ENCODE measurements at regions not wholly inside any gene's neighbourhood (a gene's known extent, or its start where the extent isn't known, plus 50 kb on each side); places are given as distances from the start of the nearest gene placed in this dataset.

- no peaks in the 10 kb centered on the region for H3K79me2 ChIP-seq (ENCODE audit: insufficient read depth, low read length)
- TF ChIP-seq EZH2 (IDR thresholded peaks at IDR 0.05; ENCODE audit: borderline replicate concordance, low read depth, low read length, severe bottlenecking) (no peak), CTCF (IDR thresholded peaks at IDR 0.05; ENCODE audit: borderline replicate concordance, extremely low read depth, low read length, poor library complexity, severe bottlenecking) (no peak)
- no peak overlapping the region for H3K9ac ChIP-seq (ENCODE audit: low read depth, low read length)
- no peak overlapping the region for H2AFZ ChIP-seq (ENCODE audit: low read depth, low read length)
- H3K27ac ChIP-seq (ENCODE audit: low read length): no peak overlapping the region
- H3K9me3 ChIP-seq (ENCODE audit: insufficient read depth, low read length, severe bottlenecking): no peaks in the 10 kb centered on the region
- DNase-seq (no peak), ATAC-seq (ENCODE audit: insufficient read depth, low read depth) (no peak)
- no peaks in the 10 kb centered on the region for H3K36me3 ChIP-seq (ENCODE audit: insufficient read depth, low read length)
- H3K4me2 ChIP-seq (ENCODE audit: insufficient read depth, low read length): no peak overlapping the region
- H3K4me1 ChIP-seq (ENCODE audit: insufficient read depth, low read length): no peaks in the 10 kb centered on the region
- H4K20me1 ChIP-seq (ENCODE audit: insufficient read depth, low read length): no peaks in the 10 kb centered on the region
- H3K4me3 ChIP-seq (ENCODE audit: low read depth in 1 of 2, low read length in 2 of 2): no peak overlapping the region
- H3K27me3 ChIP-seq (ENCODE audit: insufficient read depth, low read length, poor library complexity): peaks cover 3% of the 10 kb centered on the region
These were observed 316.4 kb downstream of the ZNF621 start for GRCh38 chr3:40841131-40841530.

GRCh38 chr3:40841570-40842109 lies 316.9 kb downstream of the ZNF621 start:
- H3K9ac ChIP-seq (ENCODE audit: low read depth, low read length): no peak overlapping the region
- no peaks in the 10 kb centered on the region for H3K4me1 ChIP-seq (ENCODE audit: insufficient read depth, low read length)
- ATAC-seq (ENCODE audit: insufficient read depth, low read depth) (no peak), DNase-seq (no peak)
- H3K4me3 ChIP-seq (ENCODE audit: low read depth in 1 of 2, low read length in 2 of 2): no peak overlapping the region
- no peaks in the 10 kb centered on the region for H4K20me1 ChIP-seq (ENCODE audit: insufficient read depth, low read length)
- TF ChIP-seq EZH2 (IDR thresholded peaks at IDR 0.05; ENCODE audit: borderline replicate concordance, low read depth, low read length, severe bottlenecking): no peak
- TF ChIP-seq CTCF (IDR thresholded peaks at IDR 0.05; ENCODE audit: borderline replicate concordance, extremely low read depth, low read length, poor library complexity, severe bottlenecking): no peak
- no peak overlapping the region for H2AFZ ChIP-seq (ENCODE audit: low read depth, low read length)
- no peaks in the 10 kb centered on the region for H3K9me3 ChIP-seq (ENCODE audit: insufficient read depth, low read length, severe bottlenecking)
- no peaks in the 10 kb centered on the region for H3K36me3 ChIP-seq (ENCODE audit: insufficient read depth, low read length)
- no peak overlapping the region for H3K4me2 ChIP-seq (ENCODE audit: insufficient read depth, low read length)
- H3K27ac ChIP-seq (ENCODE audit: low read length): no peak overlapping the region
- H3K27me3 ChIP-seq (ENCODE audit: insufficient read depth, low read length, poor library complexity): peaks cover 3% of the 10 kb centered on the region
- no peaks in the 10 kb centered on the region for H3K79me2 ChIP-seq (ENCODE audit: insufficient read depth, low read length)

- no peak overlapping the region for H3K4me3 ChIP-seq (ENCODE audit: low read depth in 1 of 2, low read length in 2 of 2)
- no peak overlapping the region for H3K9ac ChIP-seq (ENCODE audit: low read depth, low read length)
- H2AFZ ChIP-seq (ENCODE audit: low read depth, low read length): no peak overlapping the region
- H3K4me1 ChIP-seq (ENCODE audit: insufficient read depth, low read length): no peaks in the 10 kb centered on the region
- no peak overlapping the region for H3K4me2 ChIP-seq (ENCODE audit: insufficient read depth, low read length)
- no peak overlapping the region for H3K27ac ChIP-seq (ENCODE audit: low read length)
- H3K9me3 ChIP-seq (ENCODE audit: insufficient read depth, low read length, severe bottlenecking): no peaks in the 10 kb centered on the region
- ATAC-seq (ENCODE audit: insufficient read depth, low read depth) (no peak), DNase-seq (no peak)
- H3K79me2 ChIP-seq (ENCODE audit: insufficient read depth, low read length): no peaks in the 10 kb centered on the region
- TF ChIP-seq EZH2 (IDR thresholded peaks at IDR 0.05; ENCODE audit: borderline replicate concordance, low read depth, low read length, severe bottlenecking) (no peak), CTCF (IDR thresholded peaks at IDR 0.05; ENCODE audit: borderline replicate concordance, extremely low read depth, low read length, poor library complexity, severe bottlenecking) (no peak)
- H3K27me3 ChIP-seq (ENCODE audit: insufficient read depth, low read length, poor library complexity): no peaks in the 10 kb centered on the region
- H3K36me3 ChIP-seq (ENCODE audit: insufficient read depth, low read length): no peaks in the 10 kb centered on the region
- no peaks in the 10 kb centered on the region for H4K20me1 ChIP-seq (ENCODE audit: insufficient read depth, low read length)
These were observed 318.0 kb downstream of the ZNF621 start for GRCh38 chr3:40842714-40843113.

GRCh38 chr3:40843208-40843624 lies 318.5 kb downstream of the ZNF621 start:
- H3K79me2 ChIP-seq (ENCODE audit: insufficient read depth, low read length): no peaks in the 10 kb centered on the region
- no peak overlapping the region for H3K9ac ChIP-seq (ENCODE audit: low read depth, low read length)
- ATAC-seq (ENCODE audit: insufficient read depth, low read depth) (no peak), DNase-seq (no peak)
- H3K27me3 ChIP-seq (ENCODE audit: insufficient read depth, low read length, poor library complexity): no peaks in the 10 kb centered on the region
- no peaks in the 10 kb centered on the region for H3K9me3 ChIP-seq (ENCODE audit: insufficient read depth, low read length, severe bottlenecking)
- no peak overlapping the region for H2AFZ ChIP-seq (ENCODE audit: low read depth, low read length)
- no peak overlapping the region for H3K27ac ChIP-seq (ENCODE audit: low read length)
- no peaks in the 10 kb centered on the region for H3K4me1 ChIP-seq (ENCODE audit: insufficient read depth, low read length)
- H4K20me1 ChIP-seq (ENCODE audit: insufficient read depth, low read length): no peaks in the 10 kb centered on the region
- H3K4me3 ChIP-seq (ENCODE audit: low read depth in 1 of 2, low read length in 2 of 2): no peak overlapping the region
- TF ChIP-seq CTCF (IDR thresholded peaks at IDR 0.05; ENCODE audit: borderline replicate concordance, extremely low read depth, low read length, poor library complexity, severe bottlenecking): no peak
- TF ChIP-seq EZH2 (IDR thresholded peaks at IDR 0.05; ENCODE audit: borderline replicate concordance, low read depth, low read length, severe bottlenecking): no peak
- no peaks in the 10 kb centered on the region for H3K36me3 ChIP-seq (ENCODE audit: insufficient read depth, low read length)
- no peak overlapping the region for H3K4me2 ChIP-seq (ENCODE audit: insufficient read depth, low read length)

Data from DND-41 (cell line).